PC-3 (cell line): ENCODE measurements at regions not wholly inside any gene's neighbourhood (a gene's known extent, or its start where the extent isn't known, plus 50 kb on each side); places are given as distances from the start of the nearest gene placed in this dataset.

Source experiments
- ATAC-seq: fragments of 200-7000 bp; cut with Tn5 transposase; 2 replicates; pipeline ENCODE4 v1.9.1; 2020; ENCODE audit warnings: mild to moderate bottlenecking, moderate library complexity
- BruUV-seq: library from RNA; stranded (reverse); fragments of 400-500 nt; replicated peaks from 2 replicates; lab custom pipeline; 2021; lab: Mats Ljungman, UMichigan
- CTCF ChIA-PET: fragments of 300-600 bp; sonication (Branson Sonifier 250); formaldehyde crosslinking; loops from one replicate; lab custom pipeline; 2022; ENCODE audit warnings: antibody characterized with exemption; lab: Charles Lee
- POLR2A ChIA-PET: fragments of 300-600 bp; sonication (Branson Sonifier 250); formaldehyde crosslinking; loops from one replicate; lab custom pipeline; 2022; ENCODE audit warnings: antibody characterized with exemption; ENCODE audit not compliant: unreplicated experiment; lab: Charles Lee
- DNase-seq: peaks from one replicate; pipeline ENCODE4 v3.0.0-alpha.2; 2015
- H2AFZ ChIP-seq: fragments of 300-600 bp; sonication (generic); 2 replicates; pipeline ENCODE4 v1.6.0; 2016; ENCODE audit warnings: antibody characterized with exemption, low read length
- H3F3A ChIP-seq: fragments of 300-600 bp; sonication (generic); one replicate; pipeline ENCODE4 v1.6.0; 2017; ENCODE audit warnings: antibody characterized with exemption, low read length, control low read depth, mild to moderate bottlenecking; ENCODE audit not compliant: unreplicated experiment
- H3K27ac ChIP-seq: fragments of 300-600 bp; sonication (generic); 2 replicates; pipeline ENCODE4 v1.5.1; 2016; ENCODE audit warnings: mild to moderate bottlenecking, low read length
- H3K27me3 ChIP-seq: fragments of 300-600 bp; sonication (generic); 2 replicates; pipeline ENCODE4 v1.6.1; 2016; ENCODE audit warnings: low read length, mixed read lengths
- H3K36me3 ChIP-seq: fragments of 300-600 bp; sonication (generic); 2 replicates; pipeline ENCODE4 v1.6.1; 2016; ENCODE audit warnings: low read depth, mixed run types, low read length, mixed read lengths
- H3K4me1 ChIP-seq: fragments of 300-600 bp; sonication (generic); 2 replicates; pipeline ENCODE4 v1.5.1; 2016; ENCODE audit warnings: low read length; ENCODE audit not compliant: insufficient read depth
- H3K4me2 ChIP-seq: fragments of 300-600 bp; sonication (generic); 2 replicates; pipeline ENCODE4 v1.6.0; 2016; ENCODE audit warnings: low read length
- H3K4me3 ChIP-seq: fragments of 300-600 bp; sonication (generic); 2 replicates; pipeline ENCODE4 v1.5.1; 2016; ENCODE audit warnings: mild to moderate bottlenecking, low read length, mixed read lengths
- H3K79me2 ChIP-seq: fragments of 300-600 bp; sonication (generic); 2 replicates; pipeline ENCODE4 v1.6.1; 2017; ENCODE audit warnings: low read length, mixed read lengths
- H3K9ac ChIP-seq: fragments of 300-600 bp; sonication (generic); 2 replicates; pipeline ENCODE4 v1.6.0; 2016; ENCODE audit warnings: mild to moderate bottlenecking, low read length
- H3K9me2 ChIP-seq: fragments of 300-600 bp; sonication (generic); replicated peaks from 2 replicates; pipeline ENCODE4 v1.6.1; 2016; ENCODE audit warnings: mixed run types, low read length, mixed read lengths
- H3K9me3 ChIP-seq: fragments of 300-600 bp; sonication (generic); 2 replicates; pipeline ENCODE4 v1.6.1; 2016; ENCODE audit warnings: low read length, mixed read lengths
- H4K20me1 ChIP-seq: fragments of 300-600 bp; sonication (generic); 2 replicates; pipeline ENCODE4 v1.6.1; 2016; ENCODE audit warnings: low read length, mixed read lengths
- CTCF ChIP-seq: fragments of 300-600 bp; sonication (generic); conservative IDR thresholded peaks from 2 replicates; pipeline ENCODE4 v1.5.1; 2017; ENCODE audit warnings: antibody characterized with exemption, low read depth, mild to moderate bottlenecking, low read length
- EZH2 ChIP-seq: fragments of 300-600 bp; sonication (generic); IDR thresholded peaks from one replicate; pipeline ENCODE4 v1.6.1; 2017; ENCODE audit warnings: antibody characterized with exemption, mild to moderate bottlenecking, low read length; ENCODE audit not compliant: unreplicated experiment
- EZH2phosphoT487 ChIP-seq: fragments of 300-600 bp; sonication (generic); IDR thresholded peaks from 2 replicates; pipeline ENCODE4 v1.6.1; 2018; ENCODE audit warnings: mild to moderate bottlenecking, antibody characterized with exemption, low read length, borderline replicate concordance
- intact Hi-C: fragments of 100-400 bp; cut with micrococcal nuclease; formaldehyde crosslinking; loops from 2 replicates; pipeline ENCODE4 v1.9.0; 2023

GRCh38 chr11:70497536-70498075 lies 99.3 kb downstream of the CTTN start:
- Histone ChIP-seq H3K27me3 (no peaks in the 10 kb centered on the region), H3K4me1 (no peaks in the 10 kb centered on the region), H3K36me3 (no peaks in the 10 kb centered on the region), H3K27ac (no peak overlapping the region), H4K20me1 (no peaks in the 10 kb centered on the region), H3K79me2 (no peaks in the 10 kb centered on the region), H3K9ac (no peak overlapping the region), H3K9me2 (no peaks in the 10 kb centered on the region), H3K4me3 (no peak overlapping the region), H3K4me2 (no peak overlapping the region), H3F3A (no peaks in the 10 kb centered on the region), H3K9me3 (no peaks in the 10 kb centered on the region), H2AFZ (no peak overlapping the region)
- no peak for DNase-seq
- no peak for ATAC-seq
- intact Hi-C loops: no loop called here
- BruUV-seq: no TSS peak
- ChIA-PET POLR2A (interaction anchor here (0.6 kb wide), 1 partner anchor 9 kb away, joined by 3 read pairs; no protein-coding TSS in a partner anchor), CTCF (no interaction called here)
- TF ChIP-seq CTCF (no peak), EZH2phosphoT487 (no peak), EZH2 (no peak)

GRCh38 chr11:70498171-70498571 lies 99.8 kb downstream of the CTTN start:
- H3K4me3 ChIP-seq: no peak overlapping the region
- CTCF ChIA-PET: no interaction called here
- H3K4me2 ChIP-seq: no peak overlapping the region
- TF ChIP-seq EZH2phosphoT487: no peak
- TF ChIP-seq EZH2: no peak
- TF ChIP-seq CTCF: no peak
- ATAC-seq: no peak
- DNase-seq: no peak
- intact Hi-C loops: no loop called here
- H3K9me3 ChIP-seq: no peaks in the 10 kb centered on the region
- H3K4me1 ChIP-seq: no peaks in the 10 kb centered on the region
- no peak overlapping the region for H3K27ac ChIP-seq
- no peaks in the 10 kb centered on the region for H3K36me3 ChIP-seq
- no TSS peak for BruUV-seq
- no peaks in the 10 kb centered on the region for H3K9me2 ChIP-seq
- POLR2A ChIA-PET: no interaction called here
- H3K27me3 ChIP-seq: no peaks in the 10 kb centered on the region
- H4K20me1 ChIP-seq: no peaks in the 10 kb centered on the region
- H3K9ac ChIP-seq: no peak overlapping the region
- no peaks in the 10 kb centered on the region for H3F3A ChIP-seq
- no peaks in the 10 kb centered on the region for H3K79me2 ChIP-seq
- no peak overlapping the region for H2AFZ ChIP-seq

GRCh38 chr11:70498976-70499801 lies 100.9 kb downstream of the CTTN start:
- no peak overlapping the region for H3K9ac ChIP-seq

More at GRCh38 chr11:70498976-70499801, 100.9 kb downstream of the CTTN start:
- ChIA-PET CTCF (no interaction called here), POLR2A (no interaction called here)
- Histone ChIP-seq H4K20me1 (no peaks in the 10 kb centered on the region), H3K4me1 (no peaks in the 10 kb centered on the region), H3K27me3 (no peaks in the 10 kb centered on the region), H2AFZ (no peak overlapping the region), H3K79me2 (no peaks in the 10 kb centered on the region), H3K9me2 (no peaks in the 10 kb centered on the region), H3K4me2 (no peak overlapping the region), H3F3A (no peaks in the 10 kb centered on the region), H3K4me3 (no peak overlapping the region), H3K27ac (no peak overlapping the region), H3K36me3 (no peaks in the 10 kb centered on the region), H3K9me3 (no peaks in the 10 kb centered on the region)
- intact Hi-C loops: no loop called here
- no TSS peak for BruUV-seq
- no peak for DNase-seq
- no peak for TF ChIP-seq EZH2phosphoT487
- ATAC-seq: no peak
